ENCODE measurements at regions not wholly inside any gene's neighbourhood (a gene's known extent, or its start where the extent isn't known, plus 50 kb on each side); places are given as distances from the start of the nearest gene placed in this dataset.

GRCh38 chr12:34333337-34333736, 311.0 kb downstream of the ALG10 start:
- ATAC-seq (ENCODE audit: low read depth in 2 of 2) (no peak), DNase-seq (no peak)
- no peaks in the 10 kb centered on the region for H3K4me1 ChIP-seq (ENCODE audit: control insufficient read depth, insufficient read depth, low read length, poor library complexity, severe bottlenecking)
- peaks cover 0 to 40% (median 3%) of the 10 kb centered on the region in 7 donors for H3K9me3 Mint-ChIP-seq
- H3K27ac Mint-ChIP-seq = no peak overlapping the region
- no peaks in the 10 kb centered on the region for H3K36me3 Mint-ChIP-seq
- no peak overlapping the region for H3K27ac ChIP-seq (ENCODE audit: insufficient read depth, low read length, poor library complexity, severe bottlenecking)
- H3K4me1 Mint-ChIP-seq = no peaks in the 10 kb centered on the region
- H3K36me3 ChIP-seq (ENCODE audit: control insufficient read depth, insufficient read depth, low read length) = no peaks in the 10 kb centered on the region
- H3K27me3 Mint-ChIP-seq = no peaks in the 10 kb centered on the region
- no peaks in the 10 kb centered on the region for H3K27me3 ChIP-seq (ENCODE audit: control insufficient read depth, insufficient read depth, low read length)
- H3K4me3 Mint-ChIP-seq = no peak overlapping the region
- H3K4me3 ChIP-seq (ENCODE audit: low read depth, low read length) = no peak overlapping the region
- H3K9me3 ChIP-seq (ENCODE audit: control insufficient read depth in 2 of 2, low read length in 2 of 2) = peaks cover 0 to 77% of the 10 kb centered on the region in 2 experiments

GRCh38 chr12:34334538-34334937, 312.2 kb downstream of the ALG10 start:
- ATAC-seq (ENCODE audit: low read depth in 2 of 2) (no peak), DNase-seq (no peak)
- Mint-ChIP-seq H3K27ac (no peak overlapping the region), H3K9me3 (peaks cover 0 to 37% (median 0%) of the 10 kb centered on the region in 7 donors), H3K27me3 (no peaks in the 10 kb centered on the region), H3K4me1 (no peaks in the 10 kb centered on the region), H3K4me3 (no peak overlapping the region), H3K36me3 (no peaks in the 10 kb centered on the region)
- no peak overlapping the region for H3K27ac ChIP-seq (ENCODE audit: insufficient read depth, low read length, poor library complexity, severe bottlenecking)
- no peaks in the 10 kb centered on the region for H3K4me1 ChIP-seq (ENCODE audit: control insufficient read depth, insufficient read depth, low read length, poor library complexity, severe bottlenecking)
- no peaks in the 10 kb centered on the region for H3K36me3 ChIP-seq (ENCODE audit: control insufficient read depth, insufficient read depth, low read length)
- H3K4me3 ChIP-seq (ENCODE audit: low read depth, low read length) = no peak overlapping the region
- no peaks in the 10 kb centered on the region for H3K27me3 ChIP-seq (ENCODE audit: control insufficient read depth, insufficient read depth, low read length)
- peaks cover 0 to 76% of the 10 kb centered on the region in 2 experiments for H3K9me3 ChIP-seq (ENCODE audit: control insufficient read depth in 2 of 2, low read length in 2 of 2)

GRCh38 chr12:34334953-34335743, 312.9 kb downstream of the ALG10 start:
- ATAC-seq (ENCODE audit: low read depth in 2 of 2) = no peak
- no peaks in the 10 kb centered on the region for H3K36me3 Mint-ChIP-seq

GRCh38 chr12:34335819-34336262, 313.5 kb downstream of the ALG10 start:
- H3K27me3 Mint-ChIP-seq = no peaks in the 10 kb centered on the region
- H3K4me3 ChIP-seq (ENCODE audit: low read depth, low read length) = no peak overlapping the region
- H3K27ac ChIP-seq (ENCODE audit: insufficient read depth, low read length, poor library complexity, severe bottlenecking) = no peak overlapping the region
- H3K4me1 Mint-ChIP-seq = no peaks in the 10 kb centered on the region
- H3K4me3 Mint-ChIP-seq = no peak overlapping the region
- no peaks in the 10 kb centered on the region for H3K27me3 ChIP-seq (ENCODE audit: control insufficient read depth, insufficient read depth, low read length)
- peaks cover 0 to 29% (median 0%) of the 10 kb centered on the region in 7 donors for H3K9me3 Mint-ChIP-seq
- no peaks in the 10 kb centered on the region for H3K4me1 ChIP-seq (ENCODE audit: control insufficient read depth, insufficient read depth, low read length, poor library complexity, severe bottlenecking)
- H3K36me3 Mint-ChIP-seq = no peaks in the 10 kb centered on the region
- H3K36me3 ChIP-seq (ENCODE audit: control insufficient read depth, insufficient read depth, low read length) = no peaks in the 10 kb centered on the region
- H3K9me3 ChIP-seq (ENCODE audit: control insufficient read depth in 2 of 2, low read length in 2 of 2) = peaks cover 0 to 67% of the 10 kb centered on the region in 2 experiments
- DNase-seq (no peak), ATAC-seq (ENCODE audit: low read depth in 2 of 2) (no peak)
- no peak overlapping the region for H3K27ac Mint-ChIP-seq

More at GRCh38 chr12:34334953-34335743, 312.9 kb downstream of the ALG10 start:
- H3K27me3 Mint-ChIP-seq = no peaks in the 10 kb centered on the region
- H3K27ac Mint-ChIP-seq = no peak overlapping the region
- Histone ChIP-seq H3K27ac (ENCODE audit: insufficient read depth, low read length, poor library complexity, severe bottlenecking) (no peak overlapping the region), H3K27me3 (ENCODE audit: control insufficient read depth, insufficient read depth, low read length) (no peaks in the 10 kb centered on the region), H3K4me1 (ENCODE audit: control insufficient read depth, insufficient read depth, low read length, poor library complexity, severe bottlenecking) (no peaks in the 10 kb centered on the region), H3K4me3 (ENCODE audit: low read depth, low read length) (no peak overlapping the region), H3K9me3 (ENCODE audit: control insufficient read depth in 2 of 2, low read length in 2 of 2) (peaks cover 0 to 70% of the 10 kb centered on the region in 2 experiments), H3K36me3 (ENCODE audit: control insufficient read depth, insufficient read depth, low read length) (no peaks in the 10 kb centered on the region)
- H3K4me3 Mint-ChIP-seq = no peak overlapping the region
- H3K4me1 Mint-ChIP-seq = no peaks in the 10 kb centered on the region
- peaks cover 0 to 33% (median 0%) of the 10 kb centered on the region in 7 donors for H3K9me3 Mint-ChIP-seq
- DNase-seq = no peak

GRCh38 chr12:34336619-34337465, 314.5 kb downstream of the ALG10 start:
- H3K4me3 Mint-ChIP-seq = no peak overlapping the region
- H3K27ac ChIP-seq (ENCODE audit: insufficient read depth, low read length, poor library complexity, severe bottlenecking) = no peak overlapping the region
- H3K9me3 Mint-ChIP-seq = peaks cover 0 to 25% (median 0%) of the 10 kb centered on the region in 7 donors
- H3K4me1 ChIP-seq (ENCODE audit: control insufficient read depth, insufficient read depth, low read length, poor library complexity, severe bottlenecking) = no peaks in the 10 kb centered on the region
- no peaks in the 10 kb centered on the region for H3K4me1 Mint-ChIP-seq
- ATAC-seq (ENCODE audit: low read depth in 2 of 2) = no peak
- peaks cover 0 to 57% of the 10 kb centered on the region in 2 experiments for H3K9me3 ChIP-seq (ENCODE audit: control insufficient read depth in 2 of 2, low read length in 2 of 2)
- H3K27ac Mint-ChIP-seq = no peak overlapping the region
- no peaks in the 10 kb centered on the region for H3K36me3 Mint-ChIP-seq
- H3K4me3 ChIP-seq (ENCODE audit: low read depth, low read length) = no peak overlapping the region
- H3K27me3 ChIP-seq (ENCODE audit: control insufficient read depth, insufficient read depth, low read length) = no peaks in the 10 kb centered on the region
- H3K36me3 ChIP-seq (ENCODE audit: control insufficient read depth, insufficient read depth, low read length) = no peaks in the 10 kb centered on the region
- H3K27me3 Mint-ChIP-seq = no peaks in the 10 kb centered on the region
- no peak for DNase-seq

- no peaks in the 10 kb centered on the region for H3K36me3 Mint-ChIP-seq
- H3K9me3 Mint-ChIP-seq = peaks cover 0 to 19% (median 0%) of the 10 kb centered on the region in 7 donors
- Histone ChIP-seq H3K27me3 (ENCODE audit: control insufficient read depth, insufficient read depth, low read length) (no peaks in the 10 kb centered on the region), H3K4me3 (ENCODE audit: low read depth, low read length) (no peak overlapping the region), H3K9me3 (ENCODE audit: control insufficient read depth in 2 of 2, low read length in 2 of 2) (peaks cover 0 to 46% of the 10 kb centered on the region in 2 experiments), H3K27ac (ENCODE audit: insufficient read depth, low read length, poor library complexity, severe bottlenecking) (no peak overlapping the region), H3K4me1 (ENCODE audit: control insufficient read depth, insufficient read depth, low read length, poor library complexity, severe bottlenecking) (no peaks in the 10 kb centered on the region), H3K36me3 (ENCODE audit: control insufficient read depth, insufficient read depth, low read length) (no peaks in the 10 kb centered on the region)
- no peaks in the 10 kb centered on the region for H3K27me3 Mint-ChIP-seq
- H3K27ac Mint-ChIP-seq = no peak overlapping the region
- ATAC-seq (ENCODE audit: low read depth in 2 of 2) (no peak), DNase-seq (no peak)
- no peaks in the 10 kb centered on the region for H3K4me1 Mint-ChIP-seq
- H3K4me3 Mint-ChIP-seq = no peak overlapping the region
These were observed 316.5 kb downstream of the ALG10 start for GRCh38 chr12:34338751-34339150.

GRCh38 chr12:34339922-34340321, 317.6 kb downstream of the ALG10 start:
- Histone ChIP-seq H3K4me3 (ENCODE audit: low read depth, low read length) (no peak overlapping the region), H3K4me1 (ENCODE audit: control insufficient read depth, insufficient read depth, low read length, poor library complexity, severe bottlenecking) (no peaks in the 10 kb centered on the region), H3K9me3 (ENCODE audit: control insufficient read depth in 2 of 2, low read length in 2 of 2) (peaks cover 0 to 45% of the 10 kb centered on the region in 2 experiments), H3K27ac (ENCODE audit: insufficient read depth, low read length, poor library complexity, severe bottlenecking) (no peak overlapping the region), H3K36me3 (ENCODE audit: control insufficient read depth, insufficient read depth, low read length) (no peaks in the 10 kb centered on the region), H3K27me3 (ENCODE audit: control insufficient read depth, insufficient read depth, low read length) (no peaks in the 10 kb centered on the region)
- DNase-seq = no peak
- no peaks in the 10 kb centered on the region for H3K36me3 Mint-ChIP-seq
- no peak overlapping the region for H3K4me3 Mint-ChIP-seq
- no peaks in the 10 kb centered on the region for H3K4me1 Mint-ChIP-seq
- no peaks in the 10 kb centered on the region for H3K27me3 Mint-ChIP-seq
- ATAC-seq (ENCODE audit: low read depth in 2 of 2) = no peak
- no peak overlapping the region for H3K27ac Mint-ChIP-seq
- peaks cover 0 to 17% (median 0%) of the 10 kb centered on the region in 7 donors for H3K9me3 Mint-ChIP-seq
